GM21723 (cell line): ENCODE measurements at regions not wholly inside any gene's neighbourhood (a gene's known extent, or its start where the extent isn't known, plus 50 kb on each side); places are given as distances from the start of the nearest gene placed in this dataset.
A peak's percentile ranks its signal among the peaks of the same experiment; 100 is the strongest.

Experiments used
- ATAC-seq: cut with Tn5 transposase; IDR thresholded peaks from one replicate; pipeline ENCODE4 v1.9.1; 2021; ENCODE audit warnings: mild to moderate bottlenecking, moderate library complexity; ENCODE audit not compliant: unreplicated experiment

DNA sequence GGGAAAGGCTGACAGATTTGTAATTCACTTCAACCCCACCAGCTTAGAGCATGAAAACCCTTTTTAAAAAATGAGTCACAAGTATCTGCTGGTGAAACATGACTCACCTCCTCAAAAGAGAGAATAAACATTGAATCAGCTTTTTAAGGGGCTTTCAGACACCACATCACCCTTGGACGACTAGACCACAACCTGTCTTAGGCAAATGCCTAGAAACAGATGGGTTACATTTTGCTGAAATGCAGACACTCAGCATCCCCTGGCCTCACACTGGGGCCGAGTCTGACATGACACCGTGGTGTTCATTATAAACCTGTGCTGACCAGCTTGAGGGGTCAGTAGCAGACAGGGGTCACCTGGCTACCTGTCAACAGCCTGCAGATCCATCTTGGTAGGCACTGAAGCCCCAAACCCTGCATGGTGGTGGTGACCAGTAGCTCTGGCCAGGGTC lies 175.3 kb upstream of the CST7 start:
- peak; percentile 78 for ATAC-seq

DNA sequence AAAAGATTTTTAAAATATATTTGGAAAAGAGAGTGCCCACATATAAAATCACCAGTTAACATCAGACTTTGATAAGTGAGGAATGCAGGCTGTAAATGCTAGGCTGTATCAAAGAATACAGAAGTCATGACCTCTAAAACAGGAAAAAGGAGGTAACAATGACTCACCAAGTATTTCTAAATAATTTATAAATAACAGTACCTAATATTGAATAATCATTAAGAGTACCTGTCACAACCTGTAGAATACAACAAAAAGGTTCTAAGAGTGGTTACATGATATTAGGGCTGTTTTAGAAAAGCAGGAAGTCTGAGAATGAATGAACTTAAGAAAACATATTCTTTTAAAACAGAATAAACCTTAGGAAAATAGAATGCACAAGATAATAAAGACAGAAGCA lies 173.1 kb upstream of the CST7 start:
- ATAC-seq: no peak

DNA sequence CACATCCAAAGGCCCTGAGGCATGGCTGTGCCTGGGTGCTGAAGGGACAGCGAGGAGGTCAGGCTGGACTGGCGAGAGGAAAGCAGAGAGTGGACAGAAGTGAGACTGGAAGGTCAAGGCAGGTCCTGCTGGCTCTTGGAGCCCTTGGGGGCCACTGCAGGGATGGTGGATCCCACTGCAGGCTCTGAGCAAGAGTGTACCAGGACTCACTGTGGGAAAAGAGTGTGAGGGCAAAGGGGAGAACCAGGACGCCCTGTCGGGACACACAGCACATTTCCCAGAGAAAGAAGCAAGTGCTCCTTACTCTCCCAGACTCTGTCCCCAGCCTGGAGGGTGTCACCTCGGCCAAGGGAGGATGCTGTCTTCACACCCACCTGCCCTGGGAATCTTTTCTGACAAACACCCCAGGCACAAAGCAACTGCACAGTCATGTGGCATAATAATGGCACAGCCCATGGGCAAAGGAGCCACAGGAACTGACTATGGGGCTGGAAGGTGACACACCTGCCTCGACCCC lies 172.3 kb upstream of the CST7 start:
- no peak for ATAC-seq

DNA sequence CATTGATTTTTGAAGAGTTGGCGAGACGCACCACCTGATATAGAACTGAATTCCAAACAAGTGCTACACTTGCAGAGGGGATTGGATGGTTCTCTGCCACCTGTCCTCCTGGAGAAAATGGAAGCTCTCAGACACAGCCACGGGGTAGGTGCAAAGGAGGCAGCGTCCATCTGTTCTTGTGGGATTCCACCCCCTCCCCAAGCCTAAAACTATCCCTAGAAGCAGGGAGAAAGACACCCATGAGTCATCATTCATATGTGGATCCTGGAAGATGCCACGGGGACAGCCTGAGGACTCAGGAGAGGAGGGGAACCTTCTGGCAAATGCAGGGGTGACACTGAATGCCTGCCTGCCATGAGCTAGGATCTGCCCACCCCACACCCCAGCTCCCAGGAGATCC lies 171.3 kb upstream of the CST7 start:
- ATAC-seq: no peak

DNA sequence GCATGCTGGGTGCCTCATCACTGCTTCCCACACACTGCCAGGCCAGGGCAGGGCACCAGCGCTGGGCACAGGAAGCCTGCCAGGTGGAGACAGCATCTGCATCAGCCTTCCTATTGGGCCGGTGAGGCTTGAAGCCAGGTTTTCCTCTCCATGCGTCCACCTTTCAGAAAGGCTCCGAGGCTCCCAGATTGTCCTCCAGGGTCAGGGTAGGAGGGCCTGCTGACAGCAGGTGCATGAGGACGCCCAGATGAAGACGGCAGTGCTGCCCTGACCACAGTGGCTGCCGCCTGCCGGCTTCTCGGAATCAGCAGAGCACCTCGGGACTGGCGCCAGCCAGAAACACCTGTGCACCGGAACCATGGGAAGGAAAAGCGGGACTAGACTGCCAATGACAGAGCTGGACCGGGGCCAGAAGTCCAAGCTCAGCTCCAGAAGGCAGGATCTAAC lies 170.5 kb upstream of the CST7 start:
- no peak for ATAC-seq

DNA sequence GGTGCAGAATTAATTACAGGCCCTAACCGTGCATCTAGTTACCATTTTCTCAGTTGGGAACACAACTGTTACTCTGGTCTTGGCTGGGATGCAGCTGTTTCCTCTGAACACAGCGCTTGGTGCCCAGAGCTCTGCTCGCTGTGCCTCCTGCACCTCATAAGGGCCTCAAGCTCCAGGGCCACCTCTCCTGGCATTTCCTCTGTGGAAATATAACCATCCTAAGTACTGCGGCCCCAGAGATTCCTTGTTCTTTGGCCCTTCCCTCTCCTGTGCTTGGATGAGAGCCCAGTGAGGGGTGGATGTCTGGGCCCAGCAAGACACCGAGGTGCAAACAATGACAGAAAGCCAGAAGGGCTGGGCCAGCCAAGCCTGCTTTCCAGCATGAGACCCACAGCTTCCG lies 169.9 kb upstream of the CST7 start:
- ATAC-seq: no peak

DNA sequence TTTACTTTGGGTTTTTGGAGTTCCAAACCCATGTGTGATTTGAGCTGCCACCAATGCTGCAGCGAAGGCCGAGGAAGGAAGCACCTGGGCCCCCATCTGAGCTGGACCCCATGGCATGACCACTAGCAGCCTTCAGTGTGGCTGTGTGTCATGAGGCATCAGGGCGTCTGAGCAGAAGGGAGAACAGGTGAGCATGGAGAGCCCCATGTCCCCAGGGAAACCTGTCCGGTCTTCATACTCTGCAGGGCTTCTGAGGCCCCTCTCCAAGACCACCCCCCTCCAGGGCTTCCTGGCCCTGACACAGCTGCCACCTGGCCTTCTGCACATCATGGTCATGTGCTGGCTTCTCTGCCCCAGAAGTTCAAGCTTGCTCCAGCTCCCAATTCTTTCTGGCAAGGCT lies 169.1 kb upstream of the CST7 start:
- ATAC-seq: no peak

DNA sequence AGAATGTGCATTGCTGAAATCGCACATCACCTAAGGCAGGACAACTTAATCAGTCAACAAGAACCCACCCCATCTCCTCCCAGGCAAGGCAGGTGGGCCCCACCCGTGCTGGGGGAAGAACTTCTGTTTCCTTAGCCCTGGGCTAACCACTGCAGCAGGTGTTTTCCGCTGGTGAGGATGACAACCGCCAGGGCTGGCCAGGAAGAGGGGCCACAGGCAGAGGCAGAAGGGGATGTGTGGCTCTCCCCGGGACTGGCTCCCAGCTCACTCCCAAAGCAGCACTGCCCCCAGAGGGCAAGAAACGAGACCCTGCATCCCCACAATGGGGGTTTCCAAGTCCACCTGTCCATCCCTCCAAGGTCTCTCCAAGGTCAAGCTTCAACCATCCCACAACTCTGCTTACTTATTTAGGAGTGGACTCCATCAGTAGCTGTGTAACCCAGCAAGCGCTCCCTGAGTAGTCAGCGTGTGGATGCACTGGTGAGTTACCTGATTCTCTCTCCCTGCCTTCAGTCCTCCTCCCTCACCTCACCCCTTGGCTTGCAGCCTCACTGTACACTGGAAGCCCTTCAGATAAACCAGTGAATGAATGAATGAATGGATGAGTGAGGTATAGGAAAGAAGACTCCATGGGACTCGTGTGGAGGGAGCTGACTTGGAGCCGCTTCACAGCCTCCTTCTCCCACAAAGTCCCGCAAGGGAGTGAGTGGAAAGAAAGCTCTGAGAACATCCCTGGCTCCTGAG lies 168.2 kb upstream of the CST7 start:
- no peak for ATAC-seq

DNA sequence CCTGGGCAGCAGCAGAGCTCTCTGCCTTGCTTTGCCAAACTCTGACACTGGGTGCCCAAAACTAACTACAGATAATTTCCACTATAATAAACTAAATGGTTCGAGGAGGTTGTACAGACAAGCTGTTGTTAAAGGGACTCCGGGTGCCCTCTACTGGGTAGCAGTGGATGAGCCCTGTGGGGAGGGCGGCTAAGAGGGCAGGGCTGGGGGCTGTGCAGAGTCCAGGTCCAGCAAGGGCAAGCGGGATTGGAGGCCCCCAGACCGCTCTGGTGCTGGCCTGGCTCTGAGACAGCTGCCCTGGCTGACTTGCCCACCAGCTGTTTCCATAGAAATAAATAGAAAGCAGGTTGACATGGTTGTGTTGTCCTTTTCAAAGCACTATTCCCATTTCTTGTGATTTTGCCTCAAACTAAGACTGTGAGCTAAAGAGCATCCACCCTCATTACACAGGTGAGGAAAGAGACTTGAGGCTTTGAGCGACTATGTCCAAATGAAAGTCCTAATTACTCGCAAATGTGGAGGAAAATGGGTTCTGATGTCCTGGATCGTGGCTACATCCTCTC lies 167.6 kb upstream of the CST7 start:
- ATAC-seq: no peak

DNA sequence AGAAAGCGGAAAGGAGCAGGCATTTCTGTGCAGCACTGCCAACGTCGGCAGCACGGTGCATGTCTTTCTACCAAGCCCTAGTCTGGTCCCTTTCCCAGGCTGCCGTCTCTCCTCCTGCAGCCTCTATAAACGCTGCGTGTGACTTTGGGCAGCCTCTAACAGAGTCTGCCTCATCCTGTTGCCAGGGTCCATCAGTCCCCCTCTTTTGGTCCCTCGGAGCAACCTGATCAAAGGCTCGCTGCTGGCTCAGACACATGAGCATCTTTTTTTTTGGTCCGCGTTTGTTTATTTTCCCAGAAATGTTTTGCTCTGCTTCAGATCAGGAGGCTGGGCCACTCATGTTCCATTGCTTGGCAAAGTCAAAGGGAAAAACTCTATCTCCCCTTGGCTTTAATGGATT lies 166.8 kb upstream of the CST7 start:
- ATAC-seq: no peak

DNA sequence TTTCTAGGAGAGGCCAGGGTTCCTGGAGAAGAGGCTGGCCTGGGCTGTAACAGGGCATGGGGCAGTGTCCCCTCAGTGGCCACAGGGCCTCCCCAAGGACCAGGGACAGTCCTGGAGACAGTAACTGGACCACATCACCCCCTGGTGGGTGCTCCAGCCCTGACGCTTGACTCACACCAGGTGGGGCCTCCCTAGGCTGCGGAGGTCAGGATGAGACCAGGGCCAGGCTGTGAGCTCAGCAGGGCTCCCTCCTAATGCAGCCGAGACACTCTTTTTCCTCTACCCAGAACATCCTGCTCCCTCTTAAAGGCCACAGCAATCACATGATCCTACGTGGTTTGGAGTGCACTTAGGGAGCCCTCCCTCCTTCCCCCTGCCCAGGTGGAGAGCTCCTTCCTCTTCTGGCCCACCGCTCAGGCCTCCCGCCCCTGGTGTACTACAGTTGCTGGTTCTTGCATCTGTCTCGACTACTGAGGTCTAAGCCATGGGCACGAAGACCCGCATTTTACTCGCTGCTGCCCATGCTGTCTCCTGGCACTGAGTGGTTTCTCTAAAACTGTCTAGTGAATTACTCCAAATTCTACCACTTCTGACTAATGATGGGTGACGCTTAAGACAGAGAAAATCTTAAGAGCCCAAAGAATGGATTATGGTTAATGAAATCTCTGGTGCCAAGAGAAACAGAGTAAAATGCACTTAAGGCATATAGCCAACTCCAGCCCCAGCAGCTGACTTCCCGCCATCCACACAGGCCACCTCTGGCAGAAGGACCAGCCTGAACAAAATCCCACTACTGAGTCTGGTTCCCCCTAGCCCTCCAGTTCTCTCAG lies 166.1 kb upstream of the CST7 start:
- ATAC-seq: no peak

DNA sequence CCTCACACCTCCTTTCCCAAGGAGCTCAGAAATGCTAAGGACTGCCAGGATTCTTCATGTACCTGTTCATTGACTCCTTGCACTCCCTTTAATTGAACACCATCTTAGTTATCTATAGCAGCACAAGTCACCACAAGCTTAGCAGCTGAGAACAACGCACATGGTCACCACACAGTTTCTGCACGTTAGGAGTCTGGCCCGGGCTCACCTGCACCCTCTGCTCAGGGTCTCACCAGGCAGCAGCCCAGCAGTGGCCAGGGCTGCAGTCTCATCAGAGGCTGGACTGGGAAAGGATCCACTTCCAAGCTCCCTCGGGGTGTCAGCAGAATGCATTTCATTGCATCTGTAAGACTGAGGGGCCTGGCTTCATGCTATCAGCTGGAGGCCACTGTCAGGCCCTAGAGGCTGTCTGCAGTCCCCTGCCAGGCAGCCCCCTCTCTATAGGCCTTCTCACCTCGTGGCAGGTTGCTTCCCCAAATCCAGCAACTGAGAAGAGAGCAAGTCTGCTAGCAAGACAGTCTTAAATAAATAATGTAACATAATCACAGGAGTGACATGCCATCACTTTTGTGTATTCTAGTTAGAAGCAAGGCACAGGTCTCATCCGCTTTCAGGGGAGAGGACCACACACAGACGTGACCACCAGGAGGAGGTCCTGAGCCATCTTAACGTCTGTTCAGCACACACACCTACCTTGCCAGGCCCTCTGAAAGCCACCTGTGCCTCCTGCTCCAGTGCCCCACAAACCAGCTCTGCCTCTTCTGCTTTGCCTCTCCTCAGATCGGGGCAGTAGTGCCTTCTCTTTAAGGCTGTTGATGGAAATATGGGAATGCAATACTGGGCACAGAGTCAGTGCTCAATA lies 165.2 kb upstream of the CST7 start:
- ATAC-seq: no peak

DNA sequence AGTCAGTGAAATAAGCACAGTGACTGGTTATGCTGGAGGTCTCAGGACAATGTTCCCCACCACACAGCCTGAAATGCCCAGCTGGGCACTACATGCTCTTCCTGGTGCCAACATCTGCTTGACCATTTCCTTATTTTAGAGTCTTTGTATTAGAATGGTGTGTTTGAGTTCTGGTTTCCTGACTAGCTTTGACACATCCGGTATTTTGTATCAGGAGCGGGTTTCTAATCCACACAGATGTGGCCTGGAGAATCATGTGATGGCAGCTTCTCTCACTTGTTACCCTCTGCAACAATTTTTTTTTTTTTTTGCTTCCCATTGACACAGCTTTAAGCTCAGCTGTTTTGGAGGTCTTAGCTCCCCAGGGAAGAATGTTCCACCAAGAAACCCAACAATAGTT lies 164.5 kb upstream of the CST7 start:
- ATAC-seq: no peak

DNA sequence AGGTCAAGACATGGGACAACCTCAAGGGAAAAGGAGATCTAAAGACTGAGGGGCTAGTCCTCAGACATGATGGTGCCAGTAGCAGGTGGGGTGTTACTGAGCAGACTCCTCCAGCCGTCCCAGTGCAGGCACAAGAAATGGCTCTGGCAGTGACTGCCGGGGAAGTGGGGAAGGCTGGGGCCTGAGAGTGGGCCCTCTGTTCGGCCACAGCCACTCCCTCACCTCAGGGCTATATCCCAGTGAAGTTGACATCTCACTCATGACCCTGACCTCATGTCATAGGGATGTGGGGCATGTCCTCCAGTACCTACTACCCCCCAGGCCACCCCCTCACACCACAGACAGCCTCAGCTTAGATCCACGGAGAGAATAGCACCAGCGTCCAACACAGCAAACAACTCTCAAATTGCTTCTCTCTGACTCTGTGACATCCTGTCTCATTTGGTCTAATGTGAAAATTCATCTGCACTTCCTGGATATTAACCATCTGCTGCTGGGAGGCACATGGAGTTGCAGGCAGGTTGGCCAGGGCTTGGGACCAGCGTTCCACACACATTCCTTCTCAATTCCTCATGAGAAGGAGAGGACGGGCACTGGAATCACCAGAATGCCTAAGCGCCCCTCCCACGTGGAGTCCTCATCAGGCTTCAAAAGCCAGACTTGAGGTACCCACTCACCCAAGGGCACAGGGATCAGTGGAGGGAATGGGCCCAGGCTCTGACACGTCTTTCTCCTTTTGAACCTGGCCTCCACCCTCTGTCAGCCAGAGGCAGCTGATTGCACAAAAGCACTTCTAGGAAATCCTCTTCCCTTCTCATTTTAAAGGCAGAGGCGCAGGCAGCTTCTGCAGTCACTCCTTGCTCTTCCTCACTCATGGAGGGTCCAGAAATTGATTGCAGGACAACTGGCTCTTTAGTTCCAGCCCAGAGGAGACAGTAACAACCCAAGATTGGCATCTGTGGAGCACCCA lies 163.6 kb upstream of the CST7 start:
- no peak for ATAC-seq

DNA sequence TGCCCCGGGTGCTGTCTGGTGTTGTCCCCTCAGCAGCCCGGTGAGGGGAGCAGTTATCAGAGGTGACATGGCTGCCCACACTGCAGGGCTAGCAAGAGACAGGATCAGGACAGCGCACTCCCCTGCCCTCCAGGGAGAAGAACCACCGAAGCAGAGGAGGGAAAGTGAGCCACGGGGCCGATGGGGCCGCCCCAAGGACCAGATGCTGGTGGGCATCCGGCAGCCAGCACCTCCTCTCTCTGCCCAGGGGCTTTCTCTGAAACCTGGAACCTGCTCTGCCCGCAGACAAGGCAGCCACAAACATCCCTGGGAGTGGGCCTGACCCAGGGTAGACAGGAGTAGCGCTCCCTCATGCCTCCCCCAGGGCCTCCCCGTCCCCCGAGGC lies 163.0 kb upstream of the CST7 start:
- ATAC-seq: no peak

DNA sequence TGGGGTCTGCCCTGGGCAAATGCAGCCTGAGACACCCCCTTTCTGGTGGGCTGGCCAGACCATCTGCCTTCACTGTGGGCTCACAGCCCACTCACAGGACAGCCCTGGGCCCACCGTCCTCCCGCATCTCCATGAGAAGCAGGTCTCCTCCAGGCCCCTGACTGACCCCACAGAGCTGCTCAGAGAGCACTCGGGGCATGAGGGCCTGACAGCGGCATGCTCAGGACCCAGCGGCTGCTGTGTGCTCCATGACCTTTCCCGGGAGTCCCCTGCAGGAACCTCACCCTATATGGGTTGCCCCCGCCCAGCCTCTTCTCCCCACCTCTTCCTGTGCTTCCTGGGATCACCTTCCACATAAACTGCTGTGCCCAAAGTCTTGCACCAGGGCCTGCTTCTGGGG lies 162.4 kb upstream of the CST7 start:
- ATAC-seq: no peak

DNA sequence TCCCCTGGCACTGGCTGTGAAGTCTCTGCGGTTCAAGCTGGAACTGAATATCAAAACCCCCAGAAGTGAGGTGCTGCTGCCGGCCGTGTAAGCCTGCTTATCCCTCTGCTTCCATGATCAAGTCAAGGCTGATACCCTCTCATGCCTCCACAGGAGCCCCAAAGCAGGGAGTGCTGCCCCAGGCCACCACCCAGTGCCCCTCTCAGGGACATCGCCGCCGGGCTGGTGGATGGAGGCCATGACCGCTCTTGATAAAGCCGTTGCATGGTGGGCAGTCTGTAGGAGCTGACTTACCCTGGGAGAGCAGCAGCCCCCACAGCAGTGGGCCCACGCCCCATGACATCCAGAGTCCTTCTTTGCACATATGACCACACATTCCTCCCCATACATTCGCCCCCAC lies 162.0 kb upstream of the CST7 start:
- ATAC-seq: no peak

DNA sequence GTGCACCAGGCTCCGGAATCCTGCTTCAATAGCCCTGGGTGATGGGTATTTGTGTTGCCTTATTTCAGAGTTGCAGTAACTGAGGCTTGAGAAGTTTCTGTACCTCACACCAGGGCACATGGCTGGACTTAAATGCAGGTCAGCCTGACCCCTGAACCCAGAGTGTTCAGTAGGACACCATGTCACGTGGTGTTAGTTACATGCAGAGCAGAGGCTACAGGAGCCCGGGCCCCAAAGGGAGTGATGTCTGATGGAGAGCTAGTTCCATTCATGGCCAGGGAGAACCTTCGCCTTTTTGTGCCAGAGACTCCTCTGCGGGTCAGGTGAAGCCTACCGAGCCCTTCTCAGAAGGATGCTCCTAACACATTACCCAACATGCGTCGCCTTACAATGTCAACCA lies 161.4 kb upstream of the CST7 start:
- ATAC-seq: no peak

DNA sequence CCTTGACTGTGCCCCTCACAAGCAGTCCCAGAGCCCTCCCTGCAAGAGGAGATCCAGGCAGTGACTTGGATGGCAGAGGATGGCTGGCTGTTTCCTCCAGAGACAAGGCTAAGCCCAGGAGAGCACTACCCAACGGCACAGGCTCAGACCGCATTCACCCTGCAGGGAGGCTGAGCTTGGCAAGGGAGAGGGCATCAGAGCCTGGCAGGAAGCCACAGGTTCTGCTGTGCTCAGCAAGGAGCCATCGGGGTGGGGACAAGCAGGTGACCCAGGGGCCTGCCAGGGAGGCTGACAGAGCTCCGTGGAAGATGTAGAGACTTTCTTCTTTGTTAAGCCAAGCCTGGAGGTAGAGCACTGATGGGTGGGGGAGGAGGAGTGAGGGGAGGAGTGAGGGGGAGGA lies 159.2 kb upstream of the CST7 start:
- no peak for ATAC-seq
